Smooth muscle cell (in vitro differentiated cells): ENCODE measurements at regions not wholly inside any gene's neighbourhood (a gene's known extent, or its start where the extent isn't known, plus 50 kb on each side); places are given as distances from the start of the nearest gene placed in this dataset.

Experiments used
- DNase-seq: peaks from one replicate; lab custom pipeline; 2025; ENCODE audit not compliant: unreplicated experiment; lab: John Stamatoyannopoulos, UW
- H2AFZ ChIP-seq: fragments of 200-600 bp; sonication (generic); 2 replicates; pipeline ENCODE4 v1.6.0; 2016; ENCODE audit warnings: antibody characterized with exemption, low read depth, mild to moderate bottlenecking
- H3F3A ChIP-seq: fragments of 200-600 bp; sonication (generic); 2 replicates; pipeline ENCODE4 v1.6.0; 2017; ENCODE audit warnings: antibody characterized with exemption, low read depth
- H3K27ac ChIP-seq: fragments of 200-600 bp; sonication (generic); 2 replicates; pipeline ENCODE4 v1.5.1; 2016; ENCODE audit warnings: low read depth, mild to moderate bottlenecking
- H3K27me3 ChIP-seq: fragments of 200-600 bp; sonication (generic); 2 replicates; pipeline ENCODE4 v1.6.1; 2016; ENCODE audit warnings: low read depth, mild to moderate bottlenecking
- H3K36me3 ChIP-seq: fragments of 200-600 bp; sonication (generic); 2 replicates; pipeline ENCODE4 v1.5.1; 2016; ENCODE audit warnings: low read depth
- H3K4me1 ChIP-seq: fragments of 200-600 bp; sonication (generic); 2 replicates; pipeline ENCODE4 v1.5.1; 2016; ENCODE audit warnings: low read depth
- H3K4me2 ChIP-seq: fragments of 200-600 bp; sonication (generic); 2 replicates; pipeline ENCODE4 v1.6.0; 2016; ENCODE audit warnings: mild to moderate bottlenecking
- H3K4me3 ChIP-seq: fragments of 200-600 bp; sonication (generic); 2 replicates; pipeline ENCODE4 v1.5.1; 2016; ENCODE audit warnings: mild to moderate bottlenecking
- H3K79me2 ChIP-seq: fragments of 200-600 bp; sonication (generic); 2 replicates; pipeline ENCODE4 v1.6.0; 2016; ENCODE audit warnings: low read depth, mild to moderate bottlenecking
- H3K9ac ChIP-seq: fragments of 200-600 bp; sonication (generic); 2 replicates; pipeline ENCODE4 v1.6.0; 2016; ENCODE audit warnings: low read depth
- H3K9me3 ChIP-seq: fragments of 200-600 bp; sonication (generic); replicated peaks from 2 replicates; pipeline ENCODE4 v1.5.1; 2016; ENCODE audit warnings: low read depth
- H4K20me1 ChIP-seq: fragments of 200-600 bp; sonication (generic); 2 replicates; pipeline ENCODE4 v1.6.0; 2016; ENCODE audit warnings: low read depth
- WGBS: methylation state at CpG from one replicate; pipeline ENCODE4 v1.1.7; 2016; ENCODE audit warnings: low lambda C conversion rate; 5-methylcytosine and 5-hydroxymethylcytosine counted together
- TF ChIP-seq, protein P1 (sequence below): fragments of 200-600 bp; sonication (generic); IDR thresholded peaks from 2 replicates; pipeline ENCODE4 v1.5.1; 2017; ENCODE audit warnings: borderline replicate concordance, mild to moderate bottlenecking, antibody characterized with exemption; ENCODE audit not compliant: insufficient read depth, poor library complexity, severe bottlenecking

DNA sequence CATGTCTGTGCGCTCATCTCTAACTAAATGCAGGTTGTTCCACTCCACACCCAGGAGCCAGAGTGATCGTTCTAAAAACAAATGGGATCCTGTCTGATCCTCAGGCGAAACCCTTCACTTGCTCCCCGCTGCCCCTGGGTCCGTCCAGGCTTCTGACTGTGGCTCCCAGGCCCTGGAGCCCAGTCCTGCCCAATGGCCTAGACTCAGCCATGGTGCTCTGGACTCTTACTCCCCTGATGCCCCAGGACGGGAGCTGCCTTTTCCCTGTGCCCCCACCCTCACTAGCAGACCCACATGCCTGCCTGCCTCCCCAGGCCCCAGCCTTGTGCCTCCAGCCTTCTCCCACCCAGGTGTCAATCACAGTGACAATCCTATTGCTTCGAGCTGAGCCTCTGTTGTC, 256.7 kb downstream of the BMP7 start:
- Histone ChIP-seq H3K9me3 (no peaks in the 10 kb centered on the region), H3K36me3 (no peaks in the 10 kb centered on the region), H3K27ac (no peak overlapping the region), H3K4me1 (peaks cover 32% of the 10 kb centered on the region), H3K9ac (no peak overlapping the region), H4K20me1 (no peaks in the 10 kb centered on the region), H3K79me2 (no peaks in the 10 kb centered on the region), H3K27me3 (peaks cover 5% of the 10 kb centered on the region), H3K4me2 (no peak overlapping the region), H3K4me3 (no peak overlapping the region), H3F3A (no peaks in the 10 kb centered on the region), H2AFZ (no peak overlapping the region)
- 90% methylated on average over 7 of the region's 7 CpGs for WGBS
- no peak for DNase-seq
- TF ChIP-seq, protein P1, sequence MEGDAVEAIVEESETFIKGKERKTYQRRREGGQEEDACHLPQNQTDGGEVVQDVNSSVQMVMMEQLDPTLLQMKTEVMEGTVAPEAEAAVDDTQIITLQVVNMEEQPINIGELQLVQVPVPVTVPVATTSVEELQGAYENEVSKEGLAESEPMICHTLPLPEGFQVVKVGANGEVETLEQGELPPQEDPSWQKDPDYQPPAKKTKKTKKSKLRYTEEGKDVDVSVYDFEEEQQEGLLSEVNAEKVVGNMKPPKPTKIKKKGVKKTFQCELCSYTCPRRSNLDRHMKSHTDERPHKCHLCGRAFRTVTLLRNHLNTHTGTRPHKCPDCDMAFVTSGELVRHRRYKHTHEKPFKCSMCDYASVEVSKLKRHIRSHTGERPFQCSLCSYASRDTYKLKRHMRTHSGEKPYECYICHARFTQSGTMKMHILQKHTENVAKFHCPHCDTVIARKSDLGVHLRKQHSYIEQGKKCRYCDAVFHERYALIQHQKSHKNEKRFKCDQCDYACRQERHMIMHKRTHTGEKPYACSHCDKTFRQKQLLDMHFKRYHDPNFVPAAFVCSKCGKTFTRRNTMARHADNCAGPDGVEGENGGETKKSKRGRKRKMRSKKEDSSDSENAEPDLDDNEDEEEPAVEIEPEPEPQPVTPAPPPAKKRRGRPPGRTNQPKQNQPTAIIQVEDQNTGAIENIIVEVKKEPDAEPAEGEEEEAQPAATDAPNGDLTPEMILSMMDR, result no peak

DNA sequence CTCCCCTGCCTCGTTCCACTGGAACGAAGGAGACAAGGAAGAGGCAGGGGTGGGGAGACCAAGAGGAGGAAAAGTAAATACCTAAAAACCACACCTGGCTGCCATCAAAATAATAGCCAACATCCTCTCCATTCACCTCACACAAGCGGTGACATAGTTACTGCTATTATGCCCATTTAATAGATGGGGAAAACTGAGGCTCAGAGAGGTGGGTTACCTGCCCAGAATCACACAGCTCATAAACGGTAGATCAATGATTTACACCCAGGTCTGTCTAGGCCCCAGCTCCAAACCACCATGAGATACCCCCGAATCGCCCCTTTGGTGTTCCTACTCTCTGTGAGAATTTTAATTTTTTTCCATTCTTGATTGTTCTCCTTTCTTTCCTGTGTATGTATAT, 253.8 kb downstream of the BMP7 start:
- WGBS, result 97% methylated on average over 6 of the region's 6 CpGs
- Histone ChIP-seq H3K9me3 (no peaks in the 10 kb centered on the region), H4K20me1 (no peaks in the 10 kb centered on the region), H3K27ac (no peak overlapping the region), H2AFZ (no peak overlapping the region), H3K4me2 (no peak overlapping the region), H3K4me3 (no peak overlapping the region), H3K9ac (no peak overlapping the region), H3K79me2 (no peaks in the 10 kb centered on the region), H3K4me1 (peaks cover 19% of the 10 kb centered on the region), H3K36me3 (no peaks in the 10 kb centered on the region), H3K27me3 (peaks cover 5% of the 10 kb centered on the region), H3F3A (no peaks in the 10 kb centered on the region)
- no peak for DNase-seq
- TF ChIP-seq, protein P1, result no peak

DNA sequence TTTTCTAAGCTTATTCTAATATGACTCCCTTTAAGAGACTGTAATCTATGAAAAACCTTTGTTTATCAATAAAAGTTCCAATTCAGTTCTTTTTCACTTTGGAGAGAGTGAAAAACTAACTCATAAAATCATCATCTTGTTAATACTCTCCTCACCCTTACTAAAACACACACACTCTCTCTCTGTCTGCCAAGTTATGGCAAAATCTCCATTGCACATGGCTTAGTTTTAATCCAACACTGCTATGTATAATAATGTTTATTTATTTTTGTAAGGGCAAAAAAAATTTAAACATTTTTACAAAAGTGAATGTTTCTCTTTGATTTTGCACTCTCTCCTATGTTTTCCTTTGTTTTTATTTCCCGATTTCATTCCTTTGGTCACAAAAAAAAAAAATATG, 253.2 kb downstream of the BMP7 start:
- TF ChIP-seq, protein P1, result no peak
- Histone ChIP-seq H3K27ac (no peak overlapping the region), H3K4me1 (peaks cover 14% of the 10 kb centered on the region), H3K27me3 (peaks cover 5% of the 10 kb centered on the region), H3K36me3 (no peaks in the 10 kb centered on the region), H3F3A (no peaks in the 10 kb centered on the region), H3K9ac (no peak overlapping the region), H3K9me3 (no peaks in the 10 kb centered on the region), H4K20me1 (no peaks in the 10 kb centered on the region), H2AFZ (no peak overlapping the region), H3K79me2 (no peaks in the 10 kb centered on the region), H3K4me3 (no peak overlapping the region), H3K4me2 (no peak overlapping the region)
- 78% methylated on average over 1 of the region's 1 CpG for WGBS
- DNase-seq, result no peak

DNA sequence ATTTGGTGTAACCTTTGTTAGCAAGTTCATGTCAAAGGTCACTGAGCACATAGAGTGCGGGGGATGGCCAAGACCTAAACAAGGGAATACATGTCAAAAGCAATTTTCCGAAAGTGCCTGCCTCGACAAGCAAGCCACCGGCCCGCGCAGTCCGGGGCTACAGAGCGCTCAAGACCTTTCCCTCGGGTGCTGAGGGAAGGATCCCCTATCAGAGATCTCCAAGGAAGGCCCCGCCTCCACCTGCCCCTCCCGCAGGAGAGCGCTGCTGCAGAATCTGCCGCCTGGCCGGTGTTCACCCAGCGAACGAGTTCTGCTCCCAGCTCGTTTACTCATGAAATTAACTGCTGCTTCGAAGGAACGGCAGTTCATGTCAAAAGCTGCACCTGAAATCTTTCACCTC, 252.7 kb downstream of the BMP7 start:
- no peaks in the 10 kb centered on the region for H3F3A ChIP-seq
- H3K4me3 ChIP-seq, result no peak overlapping the region
- H3K9me3 ChIP-seq, result no peaks in the 10 kb centered on the region
- no peaks in the 10 kb centered on the region for H3K79me2 ChIP-seq
- H3K9ac ChIP-seq, result no peak overlapping the region
- no peak for DNase-seq
- H4K20me1 ChIP-seq, result no peaks in the 10 kb centered on the region
- peak overlapping the region; percentile 70 for H3K4me2 ChIP-seq
- peaks cover 5% of the 10 kb centered on the region for H3K27me3 ChIP-seq
- TF ChIP-seq, protein P1, result no peak
- H3K36me3 ChIP-seq, result no peaks in the 10 kb centered on the region
- no peak overlapping the region for H2AFZ ChIP-seq
- WGBS, result 6% methylated on average over 19 of the region's 19 CpGs
- no peak overlapping the region for H3K27ac ChIP-seq
- peaks cover 10% of the 10 kb centered on the region for H3K4me1 ChIP-seq
